ENCODE measurements at regions not wholly inside any gene's neighbourhood (a gene's known extent, or its start where the extent isn't known, plus 50 kb on each side); places are given as distances from the start of the nearest gene placed in this dataset.

- no peak overlapping the region for H3K27ac Mint-ChIP-seq
- H3K27me3 Mint-ChIP-seq (ENCODE audit: low read depth) = no peaks in the 10 kb centered on the region
- DNase-seq (ENCODE audit: low spot score in 2 of 2, unreplicated experiment in 2 of 2) = no peak
- no peaks in the 10 kb centered on the region for H3K9me3 Mint-ChIP-seq
- no peak for TF ChIP-seq CTCF (IDR thresholded peaks at IDR 0.05; ENCODE audit: unreplicated experiment)
- H3K4me3 Mint-ChIP-seq = no peak overlapping the region
- no peaks in the 10 kb centered on the region for H3K36me3 Mint-ChIP-seq
- peaks cover 5% of the 10 kb centered on the region for H3K4me1 Mint-ChIP-seq
Measured at GRCh38 chr3:165522386-165522785, 314.8 kb downstream of the BCHE start.

GRCh38 chr3:165521131-165521871 is 315.9 kb downstream of the BCHE start:
- TF ChIP-seq CTCF (IDR thresholded peaks at IDR 0.05; ENCODE audit: unreplicated experiment) = no peak
- Mint-ChIP-seq H3K36me3 (no peaks in the 10 kb centered on the region), H3K9me3 (no peaks in the 10 kb centered on the region), H3K27me3 (ENCODE audit: low read depth) (no peaks in the 10 kb centered on the region), H3K27ac (no peak overlapping the region), H3K4me1 (peaks cover 5% of the 10 kb centered on the region), H3K4me3 (no peak overlapping the region)
- DNase-seq (ENCODE audit: low spot score in 2 of 2, unreplicated experiment in 2 of 2) = no peak

- no peak for DNase-seq (ENCODE audit: low spot score in 2 of 2, unreplicated experiment in 2 of 2)
- Mint-ChIP-seq H3K4me3 (no peak overlapping the region), H3K9me3 (no peaks in the 10 kb centered on the region), H3K27ac (no peak overlapping the region), H3K36me3 (no peaks in the 10 kb centered on the region), H3K4me1 (peaks cover 5% of the 10 kb centered on the region), H3K27me3 (ENCODE audit: low read depth) (no peaks in the 10 kb centered on the region)
- no peak for TF ChIP-seq CTCF (IDR thresholded peaks at IDR 0.05; ENCODE audit: unreplicated experiment)
Measured at GRCh38 chr3:165519687-165520086, 317.5 kb downstream of the BCHE start.

- no peak for TF ChIP-seq CTCF (IDR thresholded peaks at IDR 0.05; ENCODE audit: unreplicated experiment)
- Mint-ChIP-seq H3K36me3 (no peaks in the 10 kb centered on the region), H3K4me1 (peaks cover 2% of the 10 kb centered on the region), H3K27me3 (ENCODE audit: low read depth) (no peaks in the 10 kb centered on the region), H3K27ac (no peak overlapping the region), H3K4me3 (no peak overlapping the region), H3K9me3 (no peaks in the 10 kb centered on the region)
- DNase-seq (ENCODE audit: low spot score in 2 of 2, unreplicated experiment in 2 of 2) = no peak
Measured at GRCh38 chr3:165518346-165518745, 318.9 kb downstream of the BCHE start.

- no peak overlapping the region for H3K27ac Mint-ChIP-seq
- H3K9me3 Mint-ChIP-seq = no peaks in the 10 kb centered on the region
- no peak overlapping the region for H3K4me3 Mint-ChIP-seq
- no peaks in the 10 kb centered on the region for H3K36me3 Mint-ChIP-seq
- no peak for DNase-seq (ENCODE audit: low spot score in 2 of 2, unreplicated experiment in 2 of 2)
- H3K4me1 Mint-ChIP-seq = peaks cover 2% of the 10 kb centered on the region
- TF ChIP-seq CTCF (IDR thresholded peaks at IDR 0.05; ENCODE audit: unreplicated experiment) = no peak
- no peaks in the 10 kb centered on the region for H3K27me3 Mint-ChIP-seq (ENCODE audit: low read depth)
Measured at GRCh38 chr3:165513715-165514701, 317.8 kb upstream of the SLITRK3 start.
